ENCODE measurements at regions not wholly inside any gene's neighbourhood (a gene's known extent, or its start where the extent isn't known, plus 50 kb on each side); places are given as distances from the start of the nearest gene placed in this dataset.
A peak's percentile ranks its signal among the peaks of the same experiment; 100 is the strongest.

GRCh38 chr17:68697850-68698361 lies 96.7 kb upstream of the FAM20A start:
- TF ChIP-seq, protein P1, sequence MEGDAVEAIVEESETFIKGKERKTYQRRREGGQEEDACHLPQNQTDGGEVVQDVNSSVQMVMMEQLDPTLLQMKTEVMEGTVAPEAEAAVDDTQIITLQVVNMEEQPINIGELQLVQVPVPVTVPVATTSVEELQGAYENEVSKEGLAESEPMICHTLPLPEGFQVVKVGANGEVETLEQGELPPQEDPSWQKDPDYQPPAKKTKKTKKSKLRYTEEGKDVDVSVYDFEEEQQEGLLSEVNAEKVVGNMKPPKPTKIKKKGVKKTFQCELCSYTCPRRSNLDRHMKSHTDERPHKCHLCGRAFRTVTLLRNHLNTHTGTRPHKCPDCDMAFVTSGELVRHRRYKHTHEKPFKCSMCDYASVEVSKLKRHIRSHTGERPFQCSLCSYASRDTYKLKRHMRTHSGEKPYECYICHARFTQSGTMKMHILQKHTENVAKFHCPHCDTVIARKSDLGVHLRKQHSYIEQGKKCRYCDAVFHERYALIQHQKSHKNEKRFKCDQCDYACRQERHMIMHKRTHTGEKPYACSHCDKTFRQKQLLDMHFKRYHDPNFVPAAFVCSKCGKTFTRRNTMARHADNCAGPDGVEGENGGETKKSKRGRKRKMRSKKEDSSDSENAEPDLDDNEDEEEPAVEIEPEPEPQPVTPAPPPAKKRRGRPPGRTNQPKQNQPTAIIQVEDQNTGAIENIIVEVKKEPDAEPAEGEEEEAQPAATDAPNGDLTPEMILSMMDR (conservative IDR thresholded peaks at IDR 0.05) = no peak
- no peak overlapping the region for H3K27ac ChIP-seq

DNA sequence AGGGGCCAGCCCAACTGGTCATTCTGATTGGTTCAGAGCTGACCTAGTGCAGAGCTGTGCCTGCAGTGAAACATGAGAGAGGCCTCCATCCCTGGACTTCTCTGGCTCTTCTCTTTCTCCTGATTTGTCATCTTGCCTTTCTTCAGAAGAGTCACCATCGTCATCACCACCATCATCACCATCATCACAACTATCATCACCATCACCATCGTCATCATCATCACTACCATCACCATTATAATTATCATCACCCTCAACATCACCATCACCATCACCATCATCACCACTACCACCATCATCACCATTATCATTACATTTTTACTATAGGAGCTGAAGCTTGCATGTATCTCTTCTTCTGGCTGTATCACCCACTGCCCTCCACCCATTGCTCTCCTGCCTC lies 94.5 kb upstream of the FAM20A start:
- H3K27ac ChIP-seq = no peak overlapping the region

GRCh38 chr17:68694791-68695485 lies 93.8 kb upstream of the FAM20A start:
- H3K27ac ChIP-seq = no peak overlapping the region
- TF ChIP-seq, protein P1 (conservative IDR thresholded peaks at IDR 0.05) = no peak

More for the DNA sequence above, 94.5 kb upstream of the FAM20A start:
- TF ChIP-seq, protein P1 (conservative IDR thresholded peaks at IDR 0.05) = no peak

- no peak overlapping the region for H3K27ac ChIP-seq
- TF ChIP-seq, protein P1 (conservative IDR thresholded peaks at IDR 0.05) = no peak
Observed at GRCh38 chr17:68693896-68694295, 92.7 kb upstream of the FAM20A start.

DNA sequence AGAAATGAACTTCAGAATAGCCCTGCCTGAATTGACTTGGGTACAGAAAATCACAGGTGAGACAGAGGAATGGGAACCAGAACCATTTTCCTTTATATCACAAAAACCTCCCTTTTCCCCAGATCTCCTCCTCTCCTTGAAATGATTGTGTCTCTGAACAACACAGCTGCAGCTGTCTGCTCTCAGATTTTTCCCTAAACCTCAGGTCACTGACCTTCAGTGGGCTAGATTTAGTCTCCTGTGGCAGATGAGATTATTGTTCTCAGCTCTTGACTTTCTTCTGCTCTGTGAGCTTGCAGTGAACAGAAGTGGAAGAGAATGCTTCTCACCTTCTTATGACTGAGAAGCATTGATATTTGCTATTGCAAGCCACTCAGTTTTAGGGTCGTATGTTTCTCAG lies 92.3 kb upstream of the FAM20A start:
- no peak overlapping the region for H3K27ac ChIP-seq
- TF ChIP-seq, protein P1 (conservative IDR thresholded peaks at IDR 0.05) = no peak

GRCh38 chr17:68686108-68686988 lies 85.2 kb upstream of the FAM20A start:
- TF ChIP-seq, protein P1 (conservative IDR thresholded peaks at IDR 0.05) = no peak

GRCh38 chr17:68684949-68685357 lies 83.8 kb upstream of the FAM20A start:
- H3K27ac ChIP-seq = peak overlapping the region; percentile 14; the same call in 1 of the 2 replicates
- TF ChIP-seq, protein P1 (conservative IDR thresholded peaks at IDR 0.05) = no peak

More at GRCh38 chr17:68686108-68686988, 85.2 kb upstream of the FAM20A start:
- H3K27ac ChIP-seq = no peak overlapping the region; the same call in 1 of the 2 replicates
